Fibroblast of skin of left biceps (primary cell): ENCODE measurements at regions not wholly inside any gene's neighbourhood (a gene's known extent, or its start where the extent isn't known, plus 50 kb on each side); places are given as distances from the start of the nearest gene placed in this dataset.
"Not testable (repeated sequence)": the region's sequence is repeated elsewhere in the genome, so short reads cannot be mapped to it uniquely, and the experiment has no call there.

Experiments used
- DNase-seq, 2 experiments: peaks; one replicate each; pipeline ENCODE4 v3.0.0-alpha.2; 2013; ENCODE audit warnings: low read depth in 2 of 2

- DNase-seq: peak in 1 of 2 experiments; percentile 12
These were observed 251.2 kb upstream of the TPTE start for GRCh38 chr21:10270211-10270610.

GRCh38 chr21:10271666-10272207, 249.6 kb upstream of the TPTE start:
- not testable (repeated sequence) for DNase-seq

GRCh38 chr21:10272216-10272615, 249.2 kb upstream of the TPTE start:
- DNase-seq: no peak

- DNase-seq: no peak
These were observed 248.2 kb upstream of the TPTE start for GRCh38 chr21:10273196-10273595.

- DNase-seq: not testable (repeated sequence)
These were observed 247.5 kb upstream of the TPTE start for GRCh38 chr21:10273794-10274338.
